ENCODE measurements at regions not wholly inside any gene's neighbourhood (a gene's known extent, or its start where the extent isn't known, plus 50 kb on each side); places are given as distances from the start of the nearest gene placed in this dataset.

DNA sequence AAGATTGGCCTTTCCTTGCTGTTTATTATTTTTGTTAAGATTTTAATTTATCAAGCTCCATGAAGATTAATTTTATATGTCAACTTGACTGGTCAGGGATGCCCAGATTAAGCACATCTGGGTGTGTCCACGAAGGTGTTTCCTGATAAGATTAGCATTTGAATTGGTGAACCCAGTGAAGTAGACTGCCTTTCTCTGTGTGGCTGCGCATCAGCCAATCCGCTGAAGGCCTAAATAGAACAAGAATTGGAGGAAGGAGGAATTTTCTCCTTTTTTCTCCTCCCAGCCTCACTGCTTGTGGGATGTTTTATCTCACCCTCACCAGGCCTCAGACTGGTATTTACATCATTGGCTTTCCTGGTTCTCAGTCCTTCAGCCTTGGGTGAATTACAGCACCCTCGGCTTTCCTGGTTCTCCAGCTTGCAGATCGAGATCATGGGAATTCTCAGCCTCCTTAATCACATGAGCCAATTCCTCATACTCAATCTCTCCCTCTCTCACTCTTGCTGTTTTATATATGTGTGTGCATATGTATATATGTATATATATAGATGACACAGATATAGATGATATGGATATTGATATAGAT is 135.4 kb upstream of the SPEF2 start:
- TF ChIP-seq CTCF (IDR thresholded peaks at IDR 0.05; ENCODE audit: insufficient read depth, missing control alignments), result no peak
- DNase-seq (ENCODE audit: insufficient read length, low spot score), result no peak
- FAIRE-seq, result no peak

- DNase-seq (ENCODE audit: insufficient read length, low spot score) (no peak), FAIRE-seq (no peak)
- no peak for TF ChIP-seq CTCF (IDR thresholded peaks at IDR 0.05; ENCODE audit: insufficient read depth, missing control alignments)
These were observed 138.6 kb upstream of the SPEF2 start for GRCh38 chr5:35478856-35479682.

- TF ChIP-seq CTCF (IDR thresholded peaks at IDR 0.05; ENCODE audit: insufficient read depth, missing control alignments), result no peak
- DNase-seq (ENCODE audit: insufficient read length, low spot score), result no peak
- FAIRE-seq, result no peak
These were observed 139.8 kb upstream of the SPEF2 start for GRCh38 chr5:35477911-35478310.

DNA sequence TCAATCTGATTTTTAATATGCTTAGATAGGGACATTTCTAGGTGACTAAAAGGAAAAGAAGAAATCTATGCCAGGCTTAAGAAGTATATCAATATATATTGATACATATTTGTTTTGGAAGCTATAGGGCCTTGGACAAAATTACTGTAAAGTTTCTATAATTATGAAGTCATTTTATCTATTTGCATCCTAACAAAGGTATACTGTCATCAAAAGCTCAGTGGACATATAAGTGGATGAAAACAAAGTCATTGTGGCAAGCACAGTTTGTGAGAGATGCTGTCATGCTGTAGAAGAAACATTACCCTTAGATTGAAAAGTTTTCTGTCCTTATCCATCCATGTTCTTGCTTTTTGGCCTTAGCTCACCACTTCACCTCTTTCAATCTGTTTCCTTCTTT is 140.3 kb upstream of the SPEF2 start:
- FAIRE-seq (no peak), DNase-seq (ENCODE audit: insufficient read length, low spot score) (no peak)
- TF ChIP-seq CTCF (IDR thresholded peaks at IDR 0.05; ENCODE audit: insufficient read depth, missing control alignments), result no peak

- TF ChIP-seq CTCF (IDR thresholded peaks at IDR 0.05; ENCODE audit: insufficient read depth, missing control alignments), result no peak
- no peak for DNase-seq (ENCODE audit: insufficient read length, low spot score)
- no peak for FAIRE-seq
These were observed 140.9 kb upstream of the SPEF2 start for GRCh38 chr5:35476797-35477196.

- no peak for TF ChIP-seq CTCF (IDR thresholded peaks at IDR 0.05; ENCODE audit: insufficient read depth, missing control alignments)
- FAIRE-seq (no peak), DNase-seq (ENCODE audit: insufficient read length, low spot score) (no peak)
These were observed 141.6 kb upstream of the SPEF2 start for GRCh38 chr5:35476036-35476435.

DNA sequence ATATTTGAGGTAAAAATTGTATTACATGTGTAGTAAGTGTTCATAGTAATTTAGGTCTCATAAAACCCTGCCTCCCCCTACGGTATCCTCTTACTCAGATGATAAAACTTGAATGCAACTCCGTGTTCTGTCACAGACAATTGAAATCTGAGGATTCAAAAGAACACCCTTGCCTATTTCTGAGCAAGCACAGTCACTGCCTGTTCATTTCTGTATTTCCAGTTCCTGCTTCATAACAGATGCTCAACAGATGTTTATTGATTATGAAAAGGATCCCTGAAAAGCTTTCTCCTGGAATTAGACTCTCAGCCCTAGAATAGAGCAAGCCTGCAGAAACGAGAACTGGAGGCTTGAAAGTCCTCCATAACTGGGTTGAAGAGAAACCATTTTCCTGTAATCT is 144.1 kb upstream of the SPEF2 start:
- FAIRE-seq (no peak), DNase-seq (ENCODE audit: insufficient read length, low spot score) (no peak)
- no peak for TF ChIP-seq CTCF (IDR thresholded peaks at IDR 0.05; ENCODE audit: insufficient read depth, missing control alignments)

Measured in D721Med (cell line).